Ascending aorta (tissue), 2 donors: ENCODE measurements at regions not wholly inside any gene's neighbourhood (a gene's known extent, or its start where the extent isn't known, plus 50 kb on each side); places are given as distances from the start of the nearest gene placed in this dataset.

Source experiments
- DNase-seq, 2 donors: peaks; one replicate each; pipeline ENCODE4 v3.0.0-alpha.2; 2019; ENCODE audit warnings: low spot score in 2 of 2
- H3K27ac ChIP-seq, 2 donors: fragments of 200-600 bp; sonication (generic); one replicate each; pipeline ENCODE4 v1.5.1; 2016 to 2017; ENCODE audit warnings: mild to moderate bottlenecking in 1 of 2
- H3K27me3 ChIP-seq: fragments of 200-600 bp; sonication (generic); one replicate; pipeline ENCODE4 v1.5.1; 2017
- H3K36me3 ChIP-seq, 2 donors: fragments of 200-600 bp; sonication (generic); one replicate each; pipeline ENCODE4 v1.5.1; 2016
- H3K4me1 ChIP-seq, 2 donors: fragments of 200-600 bp; sonication (generic); one replicate each; pipeline ENCODE4 v1.5.1; 2016 to 2017; ENCODE audit warnings: mild to moderate bottlenecking in 1 of 2
- H3K4me3 ChIP-seq, 2 donors: fragments of 200-600 bp; sonication (generic); one replicate each; pipeline ENCODE4 v1.5.1; 2016 to 2017; ENCODE audit warnings: mild to moderate bottlenecking in 1 of 2
- H3K9me3 ChIP-seq, 2 donors: fragments of 200-600 bp; sonication (generic); one replicate each; pipeline ENCODE4 v1.5.1; 2016
- CTCF ChIP-seq, 3 experiments: fragments of 200-600 bp in 2 of 3; fragments of 450-650 bp in 1 of 3; sonication (generic) in 2 of 3; IDR thresholded peaks; one replicate each; pipeline ENCODE4 v1.5.1; 2016 to 2019; ENCODE audit warnings: antibody characterized with exemption in 3 of 3, mild to moderate bottlenecking in 1 of 3, moderate library complexity in 1 of 3
- intact Hi-C: fragments of 100-400 bp; cut with DNase I; formaldehyde crosslinking; loops from one replicate; pipeline ENCODE4 v1.15.1; 2023

GRCh38 chr6:44500074-44500473 lies 112.6 kb downstream of the CDC5L start:
- H3K4me1 ChIP-seq: no peaks in the 10 kb centered on the region
- H3K36me3 ChIP-seq: no peaks in the 10 kb centered on the region
- no peak overlapping the region for H3K27ac ChIP-seq
- TF ChIP-seq CTCF (IDR thresholded peaks at IDR 0.05): no peak
- DNase-seq: no peak
- H3K27me3 ChIP-seq: no peaks in the 10 kb centered on the region
- intact Hi-C loops: no loop called here
- H3K9me3 ChIP-seq: no peaks in the 10 kb centered on the region
- H3K4me3 ChIP-seq: no peak overlapping the region

GRCh38 chr6:44503471-44503870 lies 116.0 kb downstream of the CDC5L start:
- DNase-seq: no peak
- Histone ChIP-seq H3K4me1 (no peaks in the 10 kb centered on the region), H3K27me3 (no peaks in the 10 kb centered on the region), H3K36me3 (no peaks in the 10 kb centered on the region), H3K9me3 (no peaks in the 10 kb centered on the region), H3K4me3 (no peak overlapping the region), H3K27ac (no peak overlapping the region)
- no peak for TF ChIP-seq CTCF (IDR thresholded peaks at IDR 0.05)
- intact Hi-C loops: no loop called here

- Histone ChIP-seq H3K27ac (no peak overlapping the region), H3K36me3 (no peaks in the 10 kb centered on the region), H3K27me3 (no peaks in the 10 kb centered on the region), H3K9me3 (no peaks in the 10 kb centered on the region), H3K4me1 (no peaks in the 10 kb centered on the region), H3K4me3 (no peak overlapping the region)
- no peak for TF ChIP-seq CTCF (IDR thresholded peaks at IDR 0.05)
- DNase-seq: no peak
- intact Hi-C loops: no loop called here
Measured at GRCh38 chr6:44504301-44504791, 116.8 kb downstream of the CDC5L start.

GRCh38 chr6:44505751-44506150 lies 118.2 kb downstream of the CDC5L start:
- TF ChIP-seq CTCF (IDR thresholded peaks at IDR 0.05): no peak
- no peak for DNase-seq
- Histone ChIP-seq H3K36me3 (no peaks in the 10 kb centered on the region), H3K4me1 (no peaks in the 10 kb centered on the region), H3K27me3 (no peaks in the 10 kb centered on the region), H3K9me3 (no peaks in the 10 kb centered on the region), H3K4me3 (no peak overlapping the region), H3K27ac (no peak overlapping the region)
- intact Hi-C loops: no loop called here

- H3K36me3 ChIP-seq: no peaks in the 10 kb centered on the region
- no peak for DNase-seq
- H3K4me1 ChIP-seq: no peaks in the 10 kb centered on the region
- no peaks in the 10 kb centered on the region for H3K9me3 ChIP-seq
- no peak overlapping the region for H3K27ac ChIP-seq
- no peaks in the 10 kb centered on the region for H3K27me3 ChIP-seq
- no peak for TF ChIP-seq CTCF (IDR thresholded peaks at IDR 0.05)
- intact Hi-C loops: no loop called here
- no peak overlapping the region for H3K4me3 ChIP-seq
Measured at GRCh38 chr6:44507014-44507413, 119.5 kb downstream of the CDC5L start.

GRCh38 chr6:44508646-44509045 lies 121.1 kb downstream of the CDC5L start:
- no peak for DNase-seq
- intact Hi-C loops: no loop called here
- Histone ChIP-seq H3K4me1 (no peaks in the 10 kb centered on the region), H3K4me3 (no peak overlapping the region), H3K27me3 (no peaks in the 10 kb centered on the region), H3K9me3 (no peaks in the 10 kb centered on the region), H3K36me3 (no peaks in the 10 kb centered on the region), H3K27ac (no peak overlapping the region)
- no peak for TF ChIP-seq CTCF (IDR thresholded peaks at IDR 0.05)
